OCI-LY3 (cell line): ENCODE measurements at regions not wholly inside any gene's neighbourhood (a gene's known extent, or its start where the extent isn't known, plus 50 kb on each side); places are given as distances from the start of the nearest gene placed in this dataset.

ENCODE experiments used
- H2AFZ ChIP-seq: fragments of 200-600, 300-600 bp; shearing (Covaris generic); 2 replicates; pipeline ENCODE4 v1.6.0; 2014; ENCODE audit warnings: antibody characterized with exemption, low read depth, low read length
- H3K27ac ChIP-seq: fragments of 200-600, 300-600 bp; sonication (generic); 2 replicates; pipeline ENCODE4 v1.5.1; 2014; ENCODE audit warnings: mild to moderate bottlenecking, low read length, moderate library complexity, mixed read lengths
- H3K27me3 ChIP-seq: fragments of 200-600, 300-600 bp; sonication (generic); 2 replicates; pipeline ENCODE4 v1.6.1; 2014; ENCODE audit warnings: low read depth, low read length, mixed read lengths
- H3K36me3 ChIP-seq: fragments of 200-600, 300-600 bp; sonication (generic); replicated peaks from 2 replicates; pipeline ENCODE3; 2014; ENCODE audit warnings: low read depth, low read length, mixed read lengths
- H3K4me1 ChIP-seq: fragments of 300-600, 200-600 bp; sonication (generic); 2 replicates; pipeline ENCODE4 v1.6.1; 2014; ENCODE audit warnings: low read length, mixed read lengths
- H3K4me2 ChIP-seq: fragments of 200-600, 300-600 bp; sonication (generic); 2 replicates; pipeline ENCODE4 v1.6.1; 2014; ENCODE audit warnings: low read length, mixed read lengths
- H3K4me3 ChIP-seq: fragments of 300-600, 200-600 bp; sonication (generic); 2 replicates; pipeline ENCODE4 v1.5.1; 2014; ENCODE audit warnings: antibody characterized with exemption, mild to moderate bottlenecking, low read length, moderate library complexity
- H3K79me2 ChIP-seq: fragments of 300-600, 200-600 bp; shearing (Covaris generic); 2 replicates; pipeline ENCODE4 v1.6.1; 2014; ENCODE audit warnings: mild to moderate bottlenecking, low read length, mixed read lengths
- H3K9ac ChIP-seq: fragments of 300-600, 200-600 bp; shearing (Covaris generic); 2 replicates; pipeline ENCODE4 v1.6.0; 2014; ENCODE audit warnings: mild to moderate bottlenecking, low read length, moderate library complexity
- H3K9me3 ChIP-seq: fragments of 200-600, 300-600 bp; shearing (Covaris generic); 2 replicates; pipeline ENCODE4 v1.6.1; 2014; ENCODE audit warnings: low read length, mixed read lengths; ENCODE audit not compliant: insufficient read depth
- H4K20me1 ChIP-seq: fragments of 200-600, 300-600 bp; sonication (generic); 2 replicates; pipeline ENCODE4 v1.6.1; 2016; ENCODE audit warnings: low read length, mixed read lengths; ENCODE audit not compliant: insufficient read depth
- CTCF ChIP-seq: fragments of 200-600, 300-600 bp; sonication (generic); IDR thresholded peaks from 2 replicates; pipeline ENCODE4 v1.5.1; 2014; ENCODE audit warnings: antibody characterized with exemption, low read length, low read depth
- EZH2phosphoT487 ChIP-seq: fragments of 200-600 bp; shearing (Covaris generic); IDR thresholded peaks from 2 replicates; pipeline ENCODE4 v1.6.1; 2018; ENCODE audit warnings: antibody characterized with exemption, mixed run types, low read depth

GRCh38 chr4:136918772-136919171, 613.5 kb downstream of the PCDH18 start:
- no peaks in the 10 kb centered on the region for H3K36me3 ChIP-seq
- no peak overlapping the region for H2AFZ ChIP-seq
- no peak overlapping the region for H3K27ac ChIP-seq
- TF ChIP-seq CTCF (no peak), EZH2phosphoT487 (no peak)
- no peaks in the 10 kb centered on the region for H3K27me3 ChIP-seq
- H3K9ac ChIP-seq = no peak overlapping the region
- no peak overlapping the region for H3K4me3 ChIP-seq
- H3K9me3 ChIP-seq = no peaks in the 10 kb centered on the region
- no peaks in the 10 kb centered on the region for H3K4me1 ChIP-seq
- no peak overlapping the region for H3K4me2 ChIP-seq
- H4K20me1 ChIP-seq = no peaks in the 10 kb centered on the region
- H3K79me2 ChIP-seq = no peaks in the 10 kb centered on the region

- Histone ChIP-seq H3K27ac (no peak overlapping the region), H3K4me1 (no peaks in the 10 kb centered on the region), H4K20me1 (no peaks in the 10 kb centered on the region), H3K27me3 (no peaks in the 10 kb centered on the region), H3K4me3 (no peak overlapping the region), H3K4me2 (no peak overlapping the region), H2AFZ (no peak overlapping the region), H3K9me3 (no peaks in the 10 kb centered on the region), H3K9ac (no peak overlapping the region), H3K79me2 (no peaks in the 10 kb centered on the region), H3K36me3 (no peaks in the 10 kb centered on the region)
- TF ChIP-seq CTCF (no peak), EZH2phosphoT487 (no peak)
Observed at GRCh38 chr4:136917312-136918110, 614.8 kb downstream of the PCDH18 start.

- no peak overlapping the region for H3K4me2 ChIP-seq
- no peaks in the 10 kb centered on the region for H3K4me1 ChIP-seq
- no peak overlapping the region for H2AFZ ChIP-seq
- no peak overlapping the region for H3K27ac ChIP-seq
- no peaks in the 10 kb centered on the region for H3K9me3 ChIP-seq
- no peak overlapping the region for H3K9ac ChIP-seq
- no peak for TF ChIP-seq EZH2phosphoT487
- no peak for TF ChIP-seq CTCF
- H4K20me1 ChIP-seq = no peaks in the 10 kb centered on the region
- H3K79me2 ChIP-seq = no peaks in the 10 kb centered on the region
- H3K27me3 ChIP-seq = no peaks in the 10 kb centered on the region
- H3K36me3 ChIP-seq = no peaks in the 10 kb centered on the region
- H3K4me3 ChIP-seq = no peak overlapping the region
Observed at GRCh38 chr4:136909626-136910025, 622.7 kb downstream of the PCDH18 start.

GRCh38 chr4:136908122-136908521, 624.2 kb downstream of the PCDH18 start:
- Histone ChIP-seq H3K27ac (no peak overlapping the region), H3K36me3 (no peaks in the 10 kb centered on the region), H3K79me2 (no peaks in the 10 kb centered on the region), H3K4me1 (no peaks in the 10 kb centered on the region), H3K9me3 (no peaks in the 10 kb centered on the region), H4K20me1 (no peaks in the 10 kb centered on the region), H3K4me3 (no peak overlapping the region), H3K9ac (no peak overlapping the region), H2AFZ (no peak overlapping the region), H3K27me3 (no peaks in the 10 kb centered on the region), H3K4me2 (no peak overlapping the region)
- TF ChIP-seq EZH2phosphoT487 (no peak), CTCF (no peak)
